NCI-H2227 (cell line): ENCODE measurements at regions not wholly inside any gene's neighbourhood (a gene's known extent, or its start where the extent isn't known, plus 50 kb on each side); places are given as distances from the start of the nearest gene placed in this dataset.
"Not testable (repeated sequence)": the region's sequence is repeated elsewhere in the genome, so short reads cannot be mapped to it uniquely, and the experiment has no call there.

ENCODE experiments used
- DNase-seq: peaks from one replicate; lab custom pipeline; 2025; ENCODE audit not compliant: unreplicated experiment; lab: John Stamatoyannopoulos, UW

DNA sequence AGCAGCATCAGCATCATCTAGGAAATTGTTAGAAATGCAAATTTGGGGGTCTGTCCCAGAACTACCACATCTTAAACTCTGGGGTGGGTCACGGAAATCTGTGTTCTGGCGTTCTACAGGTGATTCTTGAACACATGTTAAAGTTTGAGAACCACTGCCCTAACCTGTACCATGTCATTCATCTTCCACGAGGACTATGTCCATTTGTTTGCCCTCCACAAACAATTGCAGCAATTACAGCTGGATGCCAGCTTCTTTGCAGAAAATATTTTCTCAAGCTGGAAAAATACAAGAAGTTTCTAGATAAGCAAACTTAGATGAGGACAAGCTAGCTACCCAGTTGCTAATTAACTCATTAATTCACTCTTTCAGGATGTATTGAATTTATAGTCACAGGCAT lies 54.1 kb downstream of the MAFB start:
- no peak for DNase-seq

- no peak for DNase-seq
Measured at GRCh38 chr20:40633123-40633850, 55.7 kb downstream of the MAFB start.

GRCh38 chr20:40632346-40632976 lies 56.6 kb downstream of the MAFB start:
- no peak for DNase-seq

DNA sequence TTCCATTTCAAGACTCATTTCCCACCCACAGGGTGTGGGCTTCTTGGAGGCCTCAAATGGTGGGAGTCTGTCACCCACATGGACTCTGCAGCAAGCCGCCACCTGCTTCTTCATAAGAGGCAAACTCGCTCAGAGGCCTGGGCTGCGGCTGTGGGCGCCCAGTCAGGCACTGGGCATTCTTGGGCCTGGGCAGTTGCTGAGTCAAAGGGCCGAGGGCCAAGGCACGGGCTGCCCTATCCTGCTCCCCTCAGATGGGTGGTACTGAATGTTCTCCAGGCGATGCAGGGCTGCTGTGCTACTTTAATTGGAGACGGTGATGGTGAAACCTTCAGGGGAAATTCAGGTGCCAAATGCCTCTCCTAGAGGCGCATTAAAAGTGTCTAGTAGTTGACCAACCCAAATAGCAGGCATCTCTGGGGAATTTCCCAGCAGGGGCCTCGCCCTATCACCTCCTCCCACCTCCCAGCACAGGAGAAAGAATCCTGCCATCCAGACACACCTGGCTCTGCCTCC lies 57.9 kb downstream of the MAFB start:
- DNase-seq: no peak

DNA sequence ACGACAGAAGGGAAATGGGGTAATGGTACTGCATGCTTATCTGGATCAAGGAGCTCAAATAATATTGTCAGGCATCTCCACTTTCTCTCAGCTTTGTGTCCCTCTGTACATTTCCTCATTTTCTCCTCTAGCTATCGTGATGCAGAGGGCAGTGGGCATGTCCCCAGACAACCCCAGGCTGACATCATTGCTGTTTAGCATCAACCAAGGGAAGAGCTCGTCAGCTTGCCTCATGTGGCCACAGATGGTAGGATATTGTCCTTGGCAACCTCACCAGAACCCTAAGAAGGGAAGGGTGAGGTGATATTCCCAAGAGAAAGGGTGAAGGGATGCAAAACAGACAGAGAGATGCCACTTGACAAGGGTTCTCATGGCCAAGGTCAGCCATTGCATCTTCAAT lies 58.3 kb downstream of the MAFB start:
- DNase-seq: no peak

- DNase-seq: no peak
Measured at GRCh38 chr20:40630099-40630498, 58.9 kb downstream of the MAFB start.

DNA sequence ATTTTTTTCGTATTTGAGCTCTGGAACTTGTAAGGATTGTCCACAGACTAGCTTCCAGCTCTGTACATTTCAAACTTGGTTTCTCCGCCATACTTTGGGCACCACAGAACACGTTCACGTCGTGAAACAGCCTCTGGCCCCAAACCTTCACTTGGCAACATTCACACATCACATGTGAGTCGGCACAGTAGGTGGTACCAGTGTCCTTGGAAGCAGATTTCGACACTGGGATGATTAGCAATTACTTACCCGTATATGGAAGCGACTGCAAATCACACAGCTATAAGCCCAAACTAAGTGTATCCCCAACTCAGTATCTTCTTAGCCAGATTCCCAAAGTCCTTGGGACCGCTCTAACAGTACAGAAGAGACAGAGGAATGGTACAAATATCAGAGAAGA lies 60.2 kb downstream of the MAFB start:
- DNase-seq: no peak

DNA sequence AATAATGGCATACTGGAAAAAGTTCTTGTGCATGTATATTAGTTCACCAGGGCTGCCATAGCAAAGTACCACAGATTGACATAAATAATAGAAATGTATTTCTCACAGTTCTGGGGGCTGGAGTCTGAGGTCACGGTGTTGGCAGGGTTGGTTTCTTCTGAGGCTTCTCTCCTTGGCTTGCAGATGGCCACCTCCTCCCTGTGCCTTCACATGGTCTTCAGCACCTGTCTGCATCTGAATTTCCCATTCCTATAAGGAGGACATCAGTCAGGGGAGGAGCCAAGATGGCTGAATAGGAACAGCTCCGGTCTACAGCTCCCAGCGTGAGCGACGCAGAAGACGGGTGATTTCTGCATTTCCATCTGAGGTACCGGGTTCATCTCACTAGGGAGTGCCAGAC lies 70.0 kb downstream of the MAFB start:
- not testable (repeated sequence) for DNase-seq

DNA sequence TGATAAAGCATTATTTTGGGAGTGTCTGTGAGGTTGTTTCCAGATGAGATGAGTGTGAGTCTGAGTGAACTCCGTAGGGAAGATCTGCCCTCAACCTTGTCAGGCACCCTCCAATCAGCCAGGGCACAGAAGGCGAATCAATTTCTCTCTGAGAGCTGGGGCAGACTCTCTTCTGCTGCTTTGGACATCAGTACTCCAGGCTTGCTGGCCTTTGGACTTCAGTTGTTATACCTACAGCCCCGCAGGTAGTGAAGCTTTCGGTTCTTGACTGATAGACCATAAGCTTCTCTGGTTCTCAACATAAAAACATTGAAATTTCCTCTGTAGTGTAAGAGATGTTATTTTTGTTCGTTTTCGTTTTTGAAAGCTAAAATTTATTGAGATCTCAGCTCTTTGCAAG lies 71.4 kb downstream of the MAFB start:
- DNase-seq: no peak

DNA sequence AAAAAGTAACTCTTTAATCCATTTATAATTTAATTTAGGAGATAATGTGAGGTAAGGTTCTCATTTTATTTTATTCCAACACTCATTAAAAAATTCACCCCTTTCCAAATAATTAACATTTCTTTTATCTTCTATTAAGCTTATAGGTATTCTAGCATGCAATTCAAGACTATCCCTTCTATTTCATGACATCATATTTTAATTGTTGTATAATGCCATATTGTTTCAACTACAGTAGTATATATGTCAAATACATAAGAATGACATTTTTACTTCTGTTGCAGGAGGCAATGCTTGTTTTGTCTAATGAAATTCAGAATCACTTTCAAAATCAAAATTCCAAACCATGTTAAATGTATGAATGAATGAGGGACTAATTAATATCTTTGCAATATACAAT lies 76.2 kb downstream of the MAFB start:
- no peak for DNase-seq

- no peak for DNase-seq
Measured at GRCh38 chr20:40612247-40612646, 76.8 kb downstream of the MAFB start.

DNA sequence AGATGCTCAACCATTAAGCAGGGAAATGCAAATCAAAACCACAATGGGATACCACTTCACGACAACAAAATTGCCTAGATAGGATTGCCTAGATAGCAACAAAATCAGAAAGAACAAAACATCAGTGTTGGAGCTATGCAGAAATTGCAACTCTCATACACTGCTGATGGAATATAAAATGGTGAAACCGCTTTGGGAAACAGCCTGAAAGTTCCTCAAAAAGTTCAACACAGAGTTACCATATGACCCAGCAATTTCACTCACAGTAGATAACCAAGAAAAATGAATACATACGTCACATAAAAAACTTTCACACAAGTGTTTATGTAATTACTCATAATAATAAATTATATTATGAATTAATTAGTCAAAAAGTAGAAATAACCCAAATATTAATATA lies 78.3 kb downstream of the MAFB start:
- DNase-seq: no peak

DNA sequence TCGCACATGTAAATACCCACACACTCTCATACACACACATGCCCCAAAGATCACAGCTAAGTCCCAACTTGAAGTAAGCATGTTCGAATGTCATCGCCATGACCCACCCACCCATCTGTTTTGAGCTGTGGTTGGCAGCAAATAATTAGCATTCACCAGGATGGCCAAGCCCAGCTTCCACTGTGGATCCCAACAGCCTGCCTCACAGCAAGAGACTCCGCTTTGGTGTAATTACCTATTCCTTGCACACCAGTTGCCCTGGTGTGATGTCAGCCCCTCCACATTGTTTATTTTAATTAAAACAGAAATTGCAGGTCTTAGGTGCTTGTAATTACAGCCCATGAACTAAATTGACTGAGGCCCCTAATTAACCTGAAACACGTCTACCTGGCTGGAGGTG lies 81.1 kb downstream of the MAFB start:
- DNase-seq: no peak

- DNase-seq: no peak
Measured at GRCh38 chr20:40606660-40607059, 82.4 kb downstream of the MAFB start.

GRCh38 chr20:40606237-40606636 lies 82.8 kb downstream of the MAFB start:
- DNase-seq: no peak

- DNase-seq: no peak
Measured at GRCh38 chr20:40604416-40604815, 84.6 kb downstream of the MAFB start.

DNA sequence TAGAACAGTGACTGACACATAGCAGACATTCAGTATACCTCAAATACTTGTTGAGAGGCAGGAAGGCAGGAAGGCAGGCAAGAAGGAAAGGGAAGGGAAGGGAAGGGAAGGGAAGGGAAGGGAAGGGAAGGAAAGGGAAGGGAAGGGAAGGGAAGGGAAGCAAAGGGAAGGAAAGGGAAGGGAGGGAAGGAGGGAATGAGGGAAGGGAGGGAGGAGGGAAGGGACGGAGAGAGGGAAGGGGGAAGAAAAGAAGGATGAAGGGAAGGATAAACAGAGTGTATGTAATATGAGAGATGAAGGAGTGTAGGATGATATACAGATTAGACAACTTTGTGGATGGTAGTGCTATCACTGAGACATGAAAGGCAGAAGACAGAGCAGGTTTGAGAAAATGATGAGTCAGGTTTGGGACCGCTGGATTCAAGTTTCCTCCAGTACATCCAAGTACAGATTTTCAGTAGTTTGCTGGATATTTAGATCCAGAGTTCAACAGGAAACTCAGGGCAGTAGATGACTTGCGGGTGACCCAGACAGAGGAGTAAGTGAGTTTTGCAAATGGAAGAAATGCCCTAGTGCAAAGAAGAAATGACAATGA lies 85.9 kb downstream of the MAFB start:
- DNase-seq: no peak

- no peak for DNase-seq
Measured at GRCh38 chr20:40602381-40602780, 86.7 kb downstream of the MAFB start.

GRCh38 chr20:40600441-40601219 lies 88.4 kb downstream of the MAFB start:
- no peak for DNase-seq

DNA sequence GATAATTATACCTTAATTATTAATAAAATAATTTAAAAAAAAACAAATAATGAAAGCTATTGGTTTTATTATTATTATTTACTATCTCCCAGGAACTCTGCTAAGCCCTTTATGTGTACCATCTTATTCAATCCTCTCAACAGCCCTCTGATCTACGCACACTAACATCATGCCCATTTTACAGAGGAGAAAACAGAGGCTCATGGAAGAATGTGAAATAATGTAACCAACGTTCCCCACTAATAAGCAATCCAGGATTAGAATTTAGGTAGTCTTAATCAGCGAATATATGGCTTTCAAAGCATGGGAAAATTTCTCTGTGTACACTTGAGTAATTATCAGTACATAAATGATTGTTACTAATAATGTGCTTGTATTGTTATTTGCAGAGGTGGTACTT lies 89.0 kb downstream of the MAFB start:
- no peak for DNase-seq

DNA sequence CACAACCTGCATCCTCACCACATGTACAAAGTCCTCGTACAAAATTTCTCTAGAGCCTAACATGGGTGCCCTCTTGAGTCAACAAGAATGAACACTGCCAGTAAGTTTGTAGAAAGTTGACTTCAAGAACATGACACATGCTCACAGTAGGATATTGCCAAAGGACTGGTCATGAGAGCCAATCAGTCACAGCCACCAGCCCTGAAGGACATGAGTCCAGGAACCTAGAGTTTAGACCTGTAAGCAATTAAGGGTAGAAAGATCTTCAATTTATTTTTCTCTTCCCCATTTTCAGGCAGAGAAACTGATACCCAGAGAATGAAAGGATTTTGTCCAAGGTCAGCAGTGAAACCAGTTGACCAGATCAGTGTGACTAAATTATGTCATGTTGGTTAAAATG lies 96.1 kb downstream of the MAFB start:
- DNase-seq: no peak

GRCh38 chr20:40591536-40591935 lies 97.5 kb downstream of the MAFB start:
- DNase-seq: no peak
